ENCODE measurements at regions not wholly inside any gene's neighbourhood (a gene's known extent, or its start where the extent isn't known, plus 50 kb on each side); places are given as distances from the start of the nearest gene placed in this dataset.
"Not testable (repeated sequence)": the region's sequence is repeated elsewhere in the genome, so short reads cannot be mapped to it uniquely, and the experiment has no call there.

DNA sequence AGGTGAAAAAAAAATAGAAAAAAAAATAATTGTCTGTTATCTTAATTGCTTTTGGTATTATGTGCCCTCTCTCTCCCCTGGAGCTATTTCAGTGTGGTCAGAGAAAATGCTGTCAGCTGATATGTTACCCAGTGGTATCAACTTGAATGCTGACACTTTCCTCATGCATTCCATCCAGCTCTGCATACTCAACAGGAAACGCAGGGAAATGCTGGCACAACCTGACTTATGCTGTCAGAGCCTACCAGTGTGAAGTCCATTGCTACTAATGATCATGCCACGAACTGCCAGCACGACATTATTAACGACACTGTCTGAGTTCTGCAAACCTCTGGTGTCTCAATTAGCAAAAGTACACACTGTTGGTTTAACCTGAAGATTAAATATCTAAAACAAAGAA lies 182.8 kb downstream of the ZWINT start:
- H3K36me3 ChIP-seq, result no peaks in the 10 kb centered on the region
- H3K9me3 ChIP-seq, result no peaks in the 10 kb centered on the region
- H3K4me1 ChIP-seq, result no peaks in the 10 kb centered on the region
- no peak for DNase-seq (ENCODE audit: low spot score in 2 of 2)
- TF ChIP-seq, protein P1, sequence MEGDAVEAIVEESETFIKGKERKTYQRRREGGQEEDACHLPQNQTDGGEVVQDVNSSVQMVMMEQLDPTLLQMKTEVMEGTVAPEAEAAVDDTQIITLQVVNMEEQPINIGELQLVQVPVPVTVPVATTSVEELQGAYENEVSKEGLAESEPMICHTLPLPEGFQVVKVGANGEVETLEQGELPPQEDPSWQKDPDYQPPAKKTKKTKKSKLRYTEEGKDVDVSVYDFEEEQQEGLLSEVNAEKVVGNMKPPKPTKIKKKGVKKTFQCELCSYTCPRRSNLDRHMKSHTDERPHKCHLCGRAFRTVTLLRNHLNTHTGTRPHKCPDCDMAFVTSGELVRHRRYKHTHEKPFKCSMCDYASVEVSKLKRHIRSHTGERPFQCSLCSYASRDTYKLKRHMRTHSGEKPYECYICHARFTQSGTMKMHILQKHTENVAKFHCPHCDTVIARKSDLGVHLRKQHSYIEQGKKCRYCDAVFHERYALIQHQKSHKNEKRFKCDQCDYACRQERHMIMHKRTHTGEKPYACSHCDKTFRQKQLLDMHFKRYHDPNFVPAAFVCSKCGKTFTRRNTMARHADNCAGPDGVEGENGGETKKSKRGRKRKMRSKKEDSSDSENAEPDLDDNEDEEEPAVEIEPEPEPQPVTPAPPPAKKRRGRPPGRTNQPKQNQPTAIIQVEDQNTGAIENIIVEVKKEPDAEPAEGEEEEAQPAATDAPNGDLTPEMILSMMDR (IDR thresholded peaks at IDR 0.05), result no peak
- TF ChIP-seq POLR2A (IDR thresholded peaks at IDR 0.05) (no peak), EP300 (IDR thresholded peaks at IDR 0.05) (no peak)
- WGBS, 2 donors, result 46 to 53% methylated on average over 4 of the region's 4 CpGs
- no peaks in the 10 kb centered on the region for H3K27me3 ChIP-seq
- no peak overlapping the region for H3K27ac ChIP-seq
- H3K4me3 ChIP-seq, result no peak overlapping the region

DNA sequence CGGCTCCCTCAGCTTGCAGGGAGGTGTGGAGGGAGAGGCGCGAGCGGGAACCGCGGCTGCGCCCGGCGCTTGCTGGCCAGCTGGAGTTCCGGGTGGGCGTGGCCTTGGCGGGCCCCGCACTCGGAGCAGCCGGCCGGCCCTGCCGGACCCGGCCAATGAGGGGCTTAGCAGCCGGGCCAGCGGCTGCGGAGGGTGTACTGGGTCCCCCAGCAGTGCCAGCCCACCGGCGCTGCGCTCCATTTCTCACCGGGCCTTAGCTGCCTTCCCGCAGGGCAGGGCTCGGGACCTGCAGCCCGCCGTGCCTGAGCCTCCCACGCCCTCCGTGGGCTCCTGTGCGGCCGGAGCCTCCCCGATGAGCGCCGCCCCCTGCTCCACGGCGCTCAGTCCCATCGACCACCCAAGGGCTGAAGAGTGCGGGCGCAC lies 206.0 kb downstream of the ZWINT start:
- not testable (repeated sequence) for H3K36me3 ChIP-seq; DNase-seq (ENCODE audit: low spot score in 2 of 2); H3K4me1 ChIP-seq; H3K4me3 ChIP-seq; H3K27me3 ChIP-seq; H3K27ac ChIP-seq
- 95 to 96% methylated on average over 14 to 18 of the region's 41 CpGs for WGBS, 2 donors
- H3K9me3 ChIP-seq, result peaks cover 0 to 15% (median 2%) of the 10 kb centered on the region in 4 donors

DNA sequence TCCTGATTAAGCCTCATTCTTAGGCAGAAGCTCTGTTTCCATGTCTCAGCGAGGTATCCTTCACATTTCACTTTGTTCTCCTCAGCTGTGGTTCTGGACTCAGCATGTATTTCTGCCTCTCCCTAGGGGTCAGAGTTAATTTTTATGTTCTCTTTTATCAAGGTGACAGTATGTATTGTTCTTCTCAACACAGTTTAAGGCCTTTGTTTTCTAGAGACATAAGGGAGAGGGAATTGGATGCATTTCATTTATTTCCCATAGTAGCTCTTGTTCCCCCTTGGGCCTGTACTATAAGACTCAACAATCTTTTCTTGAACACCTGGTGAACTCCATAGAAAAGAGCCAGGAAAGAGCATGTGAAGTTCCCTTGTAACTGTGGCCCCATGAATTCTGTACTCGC lies 214.3 kb downstream of the ZWINT start:
- TF ChIP-seq, protein P1 (IDR thresholded peaks at IDR 0.05), result no peak
- no peak for TF ChIP-seq POLR2A (IDR thresholded peaks at IDR 0.05)
- TF ChIP-seq EP300 (IDR thresholded peaks at IDR 0.05), result no peak
- H3K36me3 ChIP-seq, result no peaks in the 10 kb centered on the region
- no peak overlapping the region for H3K4me3 ChIP-seq
- H3K27me3 ChIP-seq, result no peaks in the 10 kb centered on the region
- no peak overlapping the region for H3K27ac ChIP-seq
- H3K9me3 ChIP-seq, result peaks cover 0 to 4% (median 0%) of the 10 kb centered on the region in 4 donors
- H3K4me1 ChIP-seq, result no peaks in the 10 kb centered on the region
- WGBS, 2 donors, result 80 to 84% methylated on average over 2 of the region's 2 CpGs
- DNase-seq (ENCODE audit: low spot score in 2 of 2), result no peak

DNA sequence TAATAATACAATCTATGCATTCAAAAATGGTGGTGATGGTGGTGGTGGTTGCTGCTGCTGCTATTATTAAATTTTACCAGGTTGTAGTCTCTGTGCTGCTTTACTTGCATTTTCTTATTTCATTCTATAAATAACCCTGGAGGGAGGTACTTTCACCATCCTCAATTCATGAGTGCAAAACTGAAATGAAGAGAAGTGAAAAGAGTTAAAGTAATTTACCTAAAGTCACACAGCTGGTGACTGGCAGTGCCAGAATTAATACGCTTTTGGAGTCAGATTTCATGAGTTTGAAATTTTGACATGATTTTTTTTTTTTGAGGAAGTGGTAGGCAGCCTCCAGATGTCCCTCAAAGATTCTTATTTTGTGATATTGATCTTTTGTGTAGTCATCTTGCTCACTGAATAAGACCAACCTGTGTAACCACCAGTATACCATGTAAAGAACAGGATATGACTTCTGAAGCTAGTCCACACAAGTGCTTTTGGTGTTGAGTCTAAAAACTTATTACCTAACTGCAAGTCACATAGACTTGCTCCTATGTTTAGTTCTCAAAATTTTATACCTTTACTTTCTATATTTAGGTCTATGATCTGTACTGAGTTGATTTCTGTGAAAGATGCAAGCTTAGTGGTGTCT lies 218.8 kb downstream of the ZWINT start:
- H3K9me3 ChIP-seq, result no peaks in the 10 kb centered on the region
- H3K27me3 ChIP-seq, result no peaks in the 10 kb centered on the region
- H3K4me1 ChIP-seq, result no peaks in the 10 kb centered on the region
- WGBS, 2 donors, result 75 to 81% methylated on average over 1 of the region's 1 CpG
- no peaks in the 10 kb centered on the region for H3K36me3 ChIP-seq
- no peak overlapping the region for H3K27ac ChIP-seq
- no peak overlapping the region for H3K4me3 ChIP-seq
- no peak for DNase-seq (ENCODE audit: low spot score in 2 of 2)
- TF ChIP-seq, protein P1 (IDR thresholded peaks at IDR 0.05), result no peak
- TF ChIP-seq POLR2A (IDR thresholded peaks at IDR 0.05) (no peak), EP300 (IDR thresholded peaks at IDR 0.05) (no peak)

DNA sequence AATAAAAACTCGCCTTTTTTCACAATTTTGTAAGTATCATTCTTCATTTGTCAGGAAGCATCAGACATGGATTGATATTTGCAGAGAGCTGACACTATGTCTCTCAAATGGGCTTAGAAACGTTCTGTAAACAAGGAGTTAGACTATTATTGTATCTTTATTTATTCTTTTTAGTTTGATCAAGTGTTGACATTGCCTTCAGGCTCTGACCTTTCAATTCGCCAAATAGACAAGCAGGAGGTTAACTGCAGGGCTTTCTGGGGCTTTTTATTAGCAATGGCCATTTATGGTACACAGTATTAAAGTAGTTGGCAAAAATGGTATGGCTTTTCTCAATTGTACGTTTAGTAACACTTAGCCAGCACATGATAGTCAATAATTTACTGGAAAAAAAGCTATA lies 221.7 kb downstream of the ZWINT start:
- TF ChIP-seq POLR2A (IDR thresholded peaks at IDR 0.05), result no peak
- TF ChIP-seq, protein P1 (IDR thresholded peaks at IDR 0.05), result no peak
- H3K4me3 ChIP-seq, result no peak overlapping the region
- no peaks in the 10 kb centered on the region for H3K4me1 ChIP-seq
- WGBS, 2 donors, result 35 to 37% methylated on average over 4 of the region's 4 CpGs
- DNase-seq (ENCODE audit: low spot score in 2 of 2), result no peak
- no peaks in the 10 kb centered on the region for H3K36me3 ChIP-seq
- no peaks in the 10 kb centered on the region for H3K27me3 ChIP-seq
- no peak overlapping the region for H3K27ac ChIP-seq
- H3K9me3 ChIP-seq, result no peaks in the 10 kb centered on the region

DNA sequence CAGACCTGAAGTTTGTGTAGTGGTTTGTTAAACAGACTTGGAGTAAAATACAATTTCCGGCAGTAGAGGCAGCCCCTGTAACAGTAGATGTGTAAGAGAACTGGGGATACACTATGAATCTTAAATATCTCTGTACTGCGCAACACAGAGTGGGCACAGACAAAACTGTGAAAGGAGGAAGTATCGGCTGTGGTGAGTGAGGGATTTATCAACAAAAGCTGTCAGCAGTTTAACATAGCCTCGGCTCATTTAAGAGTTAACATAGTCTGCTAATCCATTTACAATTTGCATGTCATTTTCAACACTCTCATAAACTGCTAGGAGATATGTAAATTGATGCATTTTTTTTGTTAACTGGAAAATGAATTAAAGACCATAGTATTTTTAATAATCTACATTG lies 225.2 kb downstream of the ZWINT start:
- Histone ChIP-seq H3K4me1 (no peaks in the 10 kb centered on the region), H3K9me3 (no peaks in the 10 kb centered on the region), H3K4me3 (no peak overlapping the region), H3K36me3 (no peaks in the 10 kb centered on the region), H3K27ac (no peak overlapping the region), H3K27me3 (no peaks in the 10 kb centered on the region)
- DNase-seq (ENCODE audit: low spot score in 2 of 2), result no peak
- WGBS, 2 donors, result 80 to 83% methylated on average over 4 of the region's 4 CpGs
- TF ChIP-seq POLR2A (IDR thresholded peaks at IDR 0.05), result no peak
- TF ChIP-seq EP300 (IDR thresholded peaks at IDR 0.05), result no peak
- TF ChIP-seq, protein P1 (IDR thresholded peaks at IDR 0.05), result no peak

Measured in tibial nerve (tissue), 4 donors.